ENCODE measurements at regions not wholly inside any gene's neighbourhood (a gene's known extent, or its start where the extent isn't known, plus 50 kb on each side); places are given as distances from the start of the nearest gene placed in this dataset.

DNA sequence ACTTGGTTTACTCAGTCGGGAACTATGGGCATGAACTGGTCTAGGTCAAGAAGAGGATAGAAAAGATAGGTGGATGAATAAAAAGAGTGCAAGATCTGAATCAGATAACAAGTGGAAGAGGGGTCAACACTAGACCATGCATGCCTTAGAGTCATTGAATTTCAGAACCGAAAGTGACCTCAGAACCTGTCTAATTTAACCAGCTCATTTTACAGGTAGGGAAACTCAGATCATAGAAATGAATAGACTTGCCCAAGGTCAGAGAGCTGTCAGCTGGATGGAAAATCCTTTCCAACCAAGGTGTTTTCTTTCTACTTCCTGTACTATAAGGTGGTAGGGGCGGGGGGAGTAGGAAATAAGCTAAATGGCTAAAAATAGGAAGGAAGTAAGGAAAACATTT, 121.4 kb upstream of the ADGRF1 start:
- no peaks in the 10 kb centered on the region for H3K4me1 ChIP-seq (ENCODE audit: control insufficient read depth in 1 of 2, low read depth in 2 of 2)
- no peak for DNase-seq (ENCODE audit: low spot score)
- no peaks in the 10 kb centered on the region for H3K27me3 ChIP-seq (replicated peaks; ENCODE audit: insufficient read depth)
- no peaks in the 10 kb centered on the region for H3K9me3 ChIP-seq
- H3K4me3 ChIP-seq, result no peak overlapping the region
- ATAC-seq (ENCODE audit: insufficient number of reproducible peaks, low FRiP score, low read depth), result no peak
- H3K27ac ChIP-seq, result no peak overlapping the region
- TF ChIP-seq, protein P1, sequence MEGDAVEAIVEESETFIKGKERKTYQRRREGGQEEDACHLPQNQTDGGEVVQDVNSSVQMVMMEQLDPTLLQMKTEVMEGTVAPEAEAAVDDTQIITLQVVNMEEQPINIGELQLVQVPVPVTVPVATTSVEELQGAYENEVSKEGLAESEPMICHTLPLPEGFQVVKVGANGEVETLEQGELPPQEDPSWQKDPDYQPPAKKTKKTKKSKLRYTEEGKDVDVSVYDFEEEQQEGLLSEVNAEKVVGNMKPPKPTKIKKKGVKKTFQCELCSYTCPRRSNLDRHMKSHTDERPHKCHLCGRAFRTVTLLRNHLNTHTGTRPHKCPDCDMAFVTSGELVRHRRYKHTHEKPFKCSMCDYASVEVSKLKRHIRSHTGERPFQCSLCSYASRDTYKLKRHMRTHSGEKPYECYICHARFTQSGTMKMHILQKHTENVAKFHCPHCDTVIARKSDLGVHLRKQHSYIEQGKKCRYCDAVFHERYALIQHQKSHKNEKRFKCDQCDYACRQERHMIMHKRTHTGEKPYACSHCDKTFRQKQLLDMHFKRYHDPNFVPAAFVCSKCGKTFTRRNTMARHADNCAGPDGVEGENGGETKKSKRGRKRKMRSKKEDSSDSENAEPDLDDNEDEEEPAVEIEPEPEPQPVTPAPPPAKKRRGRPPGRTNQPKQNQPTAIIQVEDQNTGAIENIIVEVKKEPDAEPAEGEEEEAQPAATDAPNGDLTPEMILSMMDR (IDR thresholded peaks at IDR 0.05), result no peak
- no peaks in the 10 kb centered on the region for H3K36me3 ChIP-seq

DNA sequence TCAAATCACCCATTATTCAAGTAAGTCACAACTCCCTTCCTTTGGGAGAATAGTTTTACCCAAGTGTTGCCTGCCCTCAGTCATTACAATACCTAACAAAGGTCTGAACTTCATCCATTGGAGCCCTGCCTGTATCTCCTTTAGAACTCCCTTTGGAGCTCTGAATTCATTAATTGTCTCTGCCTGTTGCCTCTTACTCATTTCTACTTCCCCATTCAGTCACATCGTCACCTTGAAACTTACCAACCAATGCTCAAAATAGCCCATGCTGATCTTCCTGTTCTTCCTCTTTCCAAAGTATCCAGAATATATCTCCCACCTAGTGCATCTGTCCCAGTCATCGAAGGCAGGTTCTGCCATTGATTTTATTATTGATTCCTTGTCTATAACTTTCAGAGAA, 120.7 kb upstream of the ADGRF1 start:
- ATAC-seq (ENCODE audit: insufficient number of reproducible peaks, low FRiP score, low read depth), result no peak
- no peak overlapping the region for H3K27ac ChIP-seq
- no peak for DNase-seq (ENCODE audit: low spot score)
- H3K4me1 ChIP-seq (ENCODE audit: control insufficient read depth in 1 of 2, low read depth in 2 of 2), result no peaks in the 10 kb centered on the region
- no peaks in the 10 kb centered on the region for H3K36me3 ChIP-seq
- TF ChIP-seq, protein P1 (IDR thresholded peaks at IDR 0.05), result no peak
- no peak overlapping the region for H3K4me3 ChIP-seq
- H3K27me3 ChIP-seq (replicated peaks; ENCODE audit: insufficient read depth), result no peaks in the 10 kb centered on the region
- no peaks in the 10 kb centered on the region for H3K9me3 ChIP-seq

DNA sequence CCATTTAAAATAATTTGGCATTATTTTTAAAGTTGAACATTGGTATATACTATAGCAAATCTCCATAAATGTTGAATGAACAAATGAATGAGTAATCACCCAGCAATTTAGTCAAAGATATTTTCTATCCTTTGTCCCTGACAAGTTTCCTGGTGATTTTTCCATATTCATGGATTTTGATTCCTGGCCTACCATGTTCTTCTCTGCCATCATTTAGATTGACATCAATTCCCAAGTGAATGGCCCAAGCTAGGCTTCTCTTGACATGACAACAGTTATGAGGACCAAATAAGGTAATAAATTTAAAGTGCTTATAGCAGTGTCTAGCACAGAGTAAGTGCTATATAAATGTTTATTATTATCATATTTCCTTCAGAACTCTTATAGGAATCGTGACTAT, 120.1 kb upstream of the ADGRF1 start:
- TF ChIP-seq, protein P1 (IDR thresholded peaks at IDR 0.05), result no peak

DNA sequence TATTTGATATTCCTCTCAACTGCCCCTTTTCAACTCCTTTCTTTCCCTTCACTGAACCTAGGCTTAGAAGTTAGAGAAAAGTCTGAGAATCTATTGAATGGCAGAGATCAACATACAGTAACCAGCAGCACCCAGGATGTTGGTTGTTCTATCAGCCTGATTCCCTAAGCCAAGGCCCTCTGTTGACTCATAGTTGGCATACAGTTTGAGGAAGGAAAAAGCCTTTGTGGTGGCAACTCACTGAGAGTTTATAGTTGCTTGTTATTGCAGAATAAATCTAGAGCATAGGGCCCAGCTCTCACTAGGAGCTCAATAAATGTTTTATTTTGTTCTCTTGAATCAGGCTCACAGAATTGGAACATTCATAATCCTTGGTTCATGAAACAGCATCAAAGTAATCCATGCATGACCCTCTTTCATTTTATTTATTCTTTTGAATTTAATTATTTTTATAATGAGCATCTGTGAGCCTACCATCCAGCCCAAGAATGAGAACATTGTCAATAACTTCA, 119.1 kb upstream of the ADGRF1 start:
- no peak overlapping the region for H3K27ac ChIP-seq
- no peaks in the 10 kb centered on the region for H3K36me3 ChIP-seq
- TF ChIP-seq, protein P1 (IDR thresholded peaks at IDR 0.05), result no peak
- H3K4me1 ChIP-seq (ENCODE audit: control insufficient read depth in 1 of 2, low read depth in 2 of 2), result no peaks in the 10 kb centered on the region
- no peak for DNase-seq (ENCODE audit: low spot score)
- no peak for ATAC-seq (ENCODE audit: insufficient number of reproducible peaks, low FRiP score, low read depth)
- H3K4me3 ChIP-seq, result no peak overlapping the region
- H3K27me3 ChIP-seq (replicated peaks; ENCODE audit: insufficient read depth), result no peaks in the 10 kb centered on the region
- no peaks in the 10 kb centered on the region for H3K9me3 ChIP-seq

More for the DNA sequence above, 120.1 kb upstream of the ADGRF1 start:
- no peaks in the 10 kb centered on the region for H3K4me1 ChIP-seq (ENCODE audit: control insufficient read depth in 1 of 2, low read depth in 2 of 2)
- no peaks in the 10 kb centered on the region for H3K27me3 ChIP-seq (replicated peaks; ENCODE audit: insufficient read depth)
- no peaks in the 10 kb centered on the region for H3K36me3 ChIP-seq
- DNase-seq (ENCODE audit: low spot score) (no peak), ATAC-seq (ENCODE audit: insufficient number of reproducible peaks, low FRiP score, low read depth) (no peak)
- no peak overlapping the region for H3K27ac ChIP-seq
- no peak overlapping the region for H3K4me3 ChIP-seq
- H3K9me3 ChIP-seq, result no peaks in the 10 kb centered on the region

DNA sequence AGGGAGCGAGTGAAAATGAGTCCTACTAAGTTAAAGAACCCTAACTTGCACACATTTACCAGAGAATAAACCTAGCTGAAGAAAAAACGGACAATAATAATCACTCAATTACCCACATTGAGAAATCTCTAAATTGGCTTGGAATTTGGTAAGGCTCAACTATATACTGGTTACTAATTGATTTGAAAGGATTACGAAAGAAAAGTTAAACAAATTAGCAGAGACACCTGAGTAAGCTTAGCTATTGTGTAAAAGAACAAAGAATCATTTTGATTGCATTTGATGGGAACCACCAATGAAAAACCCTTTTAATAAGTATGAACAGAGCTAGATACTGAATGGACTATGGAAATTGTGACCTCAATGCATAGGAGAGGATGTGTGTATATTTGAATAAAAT, 118.6 kb upstream of the ADGRF1 start:
- no peak for DNase-seq (ENCODE audit: low spot score)
- H3K9me3 ChIP-seq, result no peaks in the 10 kb centered on the region
- no peaks in the 10 kb centered on the region for H3K27me3 ChIP-seq (replicated peaks; ENCODE audit: insufficient read depth)
- no peak overlapping the region for H3K27ac ChIP-seq
- no peaks in the 10 kb centered on the region for H3K36me3 ChIP-seq
- ATAC-seq (ENCODE audit: insufficient number of reproducible peaks, low FRiP score, low read depth), result no peak
- no peaks in the 10 kb centered on the region for H3K4me1 ChIP-seq (ENCODE audit: control insufficient read depth in 1 of 2, low read depth in 2 of 2)
- no peak overlapping the region for H3K4me3 ChIP-seq
- TF ChIP-seq, protein P1 (IDR thresholded peaks at IDR 0.05), result no peak

Data from thoracic aorta (tissue), 2 donors.